ENCODE measurements at regions not wholly inside any gene's neighbourhood (a gene's known extent, or its start where the extent isn't known, plus 50 kb on each side); places are given as distances from the start of the nearest gene placed in this dataset.
"Not testable (repeated sequence)": the region's sequence is repeated elsewhere in the genome, so short reads cannot be mapped to it uniquely, and the experiment has no call there.

- no peak for DNase-seq (ENCODE audit: low spot score)
These were observed 118.2 kb upstream of the SLC5A12 start for GRCh38 chr11:26839911-26840698.

GRCh38 chr11:26841818-26842473 is 120.1 kb upstream of the SLC5A12 start:
- no peak for DNase-seq (ENCODE audit: low spot score)

- DNase-seq (ENCODE audit: low spot score) = no peak
These were observed 120.8 kb upstream of the SLC5A12 start for GRCh38 chr11:26842478-26843282.

- DNase-seq (ENCODE audit: low spot score) = no peak
These were observed 121.7 kb upstream of the SLC5A12 start for GRCh38 chr11:26843539-26843938.

GRCh38 chr11:26844963-26845362 is 123.1 kb upstream of the SLC5A12 start:
- DNase-seq (ENCODE audit: low spot score) = no peak

- DNase-seq (ENCODE audit: low spot score) = no peak
These were observed 124.4 kb upstream of the SLC5A12 start for GRCh38 chr11:26846227-26846626.

GRCh38 chr11:26847459-26847858 is 125.6 kb upstream of the SLC5A12 start:
- DNase-seq (ENCODE audit: low spot score) = no peak

GRCh38 chr11:26847977-26848376 is 126.1 kb upstream of the SLC5A12 start:
- no peak for DNase-seq (ENCODE audit: low spot score)

GRCh38 chr11:26849036-26849435 is 127.2 kb upstream of the SLC5A12 start:
- DNase-seq (ENCODE audit: low spot score) = no peak

GRCh38 chr11:26851291-26851690 is 129.4 kb upstream of the SLC5A12 start:
- no peak for DNase-seq (ENCODE audit: low spot score)

GRCh38 chr11:26851696-26852095 is 129.8 kb upstream of the SLC5A12 start:
- DNase-seq (ENCODE audit: low spot score) = no peak

- no peak for DNase-seq (ENCODE audit: low spot score)
These were observed 135.8 kb upstream of the FIBIN start for GRCh38 chr11:26858098-26858497.

GRCh38 chr11:26859416-26859815 is 134.5 kb upstream of the FIBIN start:
- DNase-seq (ENCODE audit: low spot score) = no peak

GRCh38 chr11:26860091-26860780 is 133.7 kb upstream of the FIBIN start:
- no peak for DNase-seq (ENCODE audit: low spot score)

GRCh38 chr11:26860895-26861294 is 133.0 kb upstream of the FIBIN start:
- no peak for DNase-seq (ENCODE audit: low spot score)

- no peak for DNase-seq (ENCODE audit: low spot score)
These were observed 131.1 kb upstream of the FIBIN start for GRCh38 chr11:26862801-26863200.

- no peak for DNase-seq (ENCODE audit: low spot score)
These were observed 128.2 kb upstream of the FIBIN start for GRCh38 chr11:26865703-26866102.

GRCh38 chr11:26867286-26867685 is 126.6 kb upstream of the FIBIN start:
- no peak for DNase-seq (ENCODE audit: low spot score)

GRCh38 chr11:26878959-26879581 is 114.8 kb upstream of the FIBIN start:
- no peak for DNase-seq (ENCODE audit: low spot score)

- not testable (repeated sequence) for DNase-seq (ENCODE audit: low spot score)
These were observed 111.5 kb upstream of the FIBIN start for GRCh38 chr11:26882363-26882880.

GRCh38 chr11:26891501-26891900 is 102.4 kb upstream of the FIBIN start:
- DNase-seq (ENCODE audit: low spot score) = no peak

GRCh38 chr11:26896719-26897118 is 97.2 kb upstream of the FIBIN start:
- no peak for DNase-seq (ENCODE audit: low spot score)
